HCT116 (cell line): ENCODE measurements at regions not wholly inside any gene's neighbourhood (a gene's known extent, or its start where the extent isn't known, plus 50 kb on each side); places are given as distances from the start of the nearest gene placed in this dataset.

Experiments
- ATAC-seq: fragments of 200-7000 bp; cut with Tn5 transposase; 2 replicates; pipeline ENCODE4 v1.9.1; 2020; ENCODE audit warnings: mild to moderate bottlenecking, moderate library complexity
- BruUV-seq: library from RNA; stranded (reverse); fragments of 400-500 nt; replicated peaks from 2 replicates; lab custom pipeline; 2021; lab: Mats Ljungman, UMichigan
- CTCF ChIA-PET: fragments of 300-600 bp; sonication (Branson Sonifier 250); formaldehyde crosslinking; loops from one replicate; lab custom pipeline; 2021; ENCODE audit warnings: antibody characterized with exemption; lab: Charles Lee
- POLR2A ChIA-PET: fragments of 300-600, 350-600 bp; sonication (Branson Sonifier 250); formaldehyde crosslinking; loops from one replicate; lab custom pipeline; 2021; ENCODE audit warnings: antibody characterized with exemption; lab: Charles Lee
- RAD21 ChIA-PET, 2 experiments: fragments of 300-600 bp; sonication (Branson Sonifier 250); formaldehyde crosslinking; loops; one replicate each; lab custom pipeline; 2023; ENCODE audit warnings: low total read pairs in 2 of 2; ENCODE audit not compliant: uncharacterized antibody in 2 of 2, unreplicated experiment in 2 of 2, low non-redundant PET in 1 of 2; lab: Charles Lee
- DNase-seq: peaks from one replicate; pipeline ENCODE4 v3.0.0-alpha.2; 2010; ENCODE audit warnings: low read depth, low spot score
- H2AFZ ChIP-seq: fragments of 200-600 bp; shearing (Covaris generic), sonication (generic); 2 replicates; pipeline ENCODE4 v1.6.1; 2017; ENCODE audit warnings: low read depth, mixed run types, mixed read lengths, antibody characterized with exemption, low read length; ENCODE audit not compliant: poor library complexity, severe bottlenecking
- H3K27ac ChIP-seq: 2 replicates; pipeline ENCODE4 v1.5.1; 2012; ENCODE audit warnings: low read depth, low read length
- H3K27me3 ChIP-seq: fragments of 200-600 bp; sonication (generic); 2 replicates; pipeline ENCODE4 v1.6.1; 2016; ENCODE audit warnings: mixed run types, low read length, mixed read lengths; ENCODE audit not compliant: insufficient read depth
- H3K36me3 ChIP-seq, 2 experiments: fragments of 200-500 bp in 1 of 2; fragments of 200-600 bp in 1 of 2; sonication (Bioruptor generic) in 1 of 2; sonication (generic) in 1 of 2; 2 replicates each; pipeline versions ENCODE4 v1.5.1 to v1.6.1; 2014 to 2016; ENCODE audit warnings: low read length in 2 of 2, inconsistent platforms in 1 of 2, mixed read lengths in 1 of 2, mixed run types in 1 of 2; ENCODE audit not compliant: insufficient read depth in 2 of 2, control insufficient read depth in 1 of 2
- H3K4me1 ChIP-seq, 2 experiments: fragments of 200-600 bp in 1 of 2; sonication (generic) in 1 of 2; 2 replicates each; pipeline versions ENCODE4 v1.5.1 to v1.6.1; 2012 to 2017; ENCODE audit warnings: low read length in 2 of 2, inconsistent platforms in 1 of 2, mild to moderate bottlenecking in 1 of 2, mixed read lengths in 1 of 2, mixed run types in 1 of 2, moderate library complexity in 1 of 2; ENCODE audit not compliant: insufficient read depth in 2 of 2, control insufficient read depth in 1 of 2
- H3K4me2 ChIP-seq: fragments of 200-600 bp; sonication (generic); 2 replicates; pipeline ENCODE4 v1.6.1; 2017; ENCODE audit warnings: mixed run types, low read length, mixed read lengths
- H3K4me3 ChIP-seq, 2 experiments: fragments of 200-600 bp in 1 of 2; sonication (generic) in 1 of 2; replicated peaks in 1 of 2; 2 replicates each; pipeline ENCODE4 v1.5.1; 2011 to 2016; ENCODE audit warnings: low read length in 2 of 2, control low read depth in 1 of 2, low read depth in 1 of 2, mild to moderate bottlenecking in 1 of 2, mixed read lengths in 1 of 2, mixed run types in 1 of 2
- H3K79me2 ChIP-seq: fragments of 200-600 bp; sonication (generic); 2 replicates; pipeline ENCODE4 v1.6.1; 2017; ENCODE audit warnings: mild to moderate bottlenecking, mixed run types, low read length, moderate library complexity, mixed read lengths; ENCODE audit not compliant: insufficient read depth
- H3K9ac ChIP-seq: fragments of 200-600 bp; sonication (generic); 2 replicates; pipeline ENCODE4 v1.6.1; 2016; ENCODE audit warnings: low read length, mixed read lengths
- H3K9me2 ChIP-seq: fragments of 200-600 bp; sonication (generic), shearing (Covaris generic); 2 replicates; pipeline ENCODE4 v1.6.1; 2017; ENCODE audit warnings: mixed run types, mild to moderate bottlenecking, moderate library complexity; ENCODE audit not compliant: insufficient read depth
- H3K9me3 ChIP-seq, 2 experiments: fragments of 200-500 bp in 1 of 2; fragments of 200-600 bp in 1 of 2; sonication (Bioruptor generic) in 1 of 2; sonication (generic) in 1 of 2; 2 replicates each; pipeline ENCODE4 v1.6.1; 2014 to 2017; ENCODE audit warnings: low read length in 2 of 2, mixed read lengths in 2 of 2, inconsistent platforms in 1 of 2, low read depth in 1 of 2, mild to moderate bottlenecking in 1 of 2, mixed run types in 1 of 2, moderate library complexity in 1 of 2; ENCODE audit not compliant: control insufficient read depth in 1 of 2, insufficient read depth in 1 of 2
- H4K20me1 ChIP-seq: fragments of 200-600 bp; sonication (generic), shearing (Covaris generic); 2 replicates; pipeline ENCODE4 v1.6.1; 2017; ENCODE audit warnings: mixed run types, mild to moderate bottlenecking, moderate library complexity; ENCODE audit not compliant: insufficient read depth
- ELF1 ChIP-seq: IDR thresholded peaks from 2 replicates; pipeline ENCODE4 v1.6.1; 2012; ENCODE audit warnings: low read depth, borderline replicate concordance
- POLR2AphosphoS5 ChIP-seq: IDR thresholded peaks from 2 replicates; pipeline ENCODE4 v1.6.1; 2011; ENCODE audit warnings: mild to moderate bottlenecking, low read depth, low read length, moderate library complexity
- REST ChIP-seq: IDR thresholded peaks from 2 replicates; pipeline ENCODE4 v1.6.1; 2012; ENCODE audit warnings: low read depth
- intact Hi-C: fragments of 100-400 bp; cut with micrococcal nuclease; formaldehyde crosslinking; loops from 2 replicates; pipeline ENCODE4 v1.10.0; 2022

DNA sequence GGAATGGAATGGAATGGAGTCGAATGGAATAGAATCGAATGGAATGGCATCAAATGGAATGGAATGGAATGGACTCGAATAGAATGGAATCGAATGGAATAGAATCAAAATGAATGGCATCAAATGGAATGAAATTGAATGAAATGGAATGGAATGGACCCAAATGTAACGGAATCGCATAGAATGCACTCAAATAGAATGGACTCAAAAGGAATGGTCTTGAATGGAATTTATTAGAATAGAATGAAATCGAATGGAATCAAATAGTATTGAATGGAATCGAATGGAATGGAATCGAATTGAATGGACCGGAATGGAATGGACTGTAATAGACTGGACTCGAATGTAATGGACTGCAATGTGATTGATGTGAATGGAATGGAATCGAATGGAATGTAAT is 501.4 kb upstream of the WSB1 start:
- Histone ChIP-seq H3K9ac (no peak overlapping the region), H3K27ac (no peak overlapping the region), H4K20me1 (no peaks in the 10 kb centered on the region), H3K9me3 (peaks cover 46 to 84% of the 10 kb centered on the region in 2 experiments; a peak in 3 of 4 replicates), H3K4me2 (no peak overlapping the region), H3K79me2 (no peaks in the 10 kb centered on the region), H3K27me3 (no peaks in the 10 kb centered on the region), H3K36me3 (no peaks in the 10 kb centered on the region), H3K4me1 (no peaks in the 10 kb centered on the region), H2AFZ (no peak overlapping the region), H3K4me3 (no peak overlapping the region), H3K9me2 (no peaks in the 10 kb centered on the region)
- no TSS peak for BruUV-seq
- TF ChIP-seq POLR2AphosphoS5: no peak
- TF ChIP-seq REST: no peak
- CTCF ChIA-PET: no interaction called here
- no peak for ATAC-seq
- no peak for DNase-seq
- intact Hi-C loops: no loop called here
- RAD21 ChIA-PET: no interaction called here
- POLR2A ChIA-PET: no interaction called here

- no peak overlapping the region for H3K9ac ChIP-seq
- H2AFZ ChIP-seq: no peak overlapping the region
- intact Hi-C loops: loop anchor here (10.0 kb wide), 1 partner anchor 52 kb away; no protein-coding TSS in a partner anchor
- no TSS peak for BruUV-seq
- ChIA-PET POLR2A (no interaction called here), CTCF (no interaction called here)
- no peak overlapping the region for H3K4me3 ChIP-seq
- no peaks in the 10 kb centered on the region for H3K4me1 ChIP-seq
- H3K9me2 ChIP-seq: no peaks in the 10 kb centered on the region
- H3K27ac ChIP-seq: no peak overlapping the region
- H4K20me1 ChIP-seq: no peaks in the 10 kb centered on the region
- DNase-seq (no peak), ATAC-seq (no peak)
- peaks cover 62 to 75% of the 10 kb centered on the region in 2 experiments; a peak in 3 of 4 replicates for H3K9me3 ChIP-seq
- no peaks in the 10 kb centered on the region for H3K36me3 ChIP-seq
- no peaks in the 10 kb centered on the region for H3K79me2 ChIP-seq
- H3K4me2 ChIP-seq: no peak overlapping the region
- TF ChIP-seq ELF1: no peak
- no peak for TF ChIP-seq REST
- TF ChIP-seq, all 23 proteins: peak for 0
- RAD21 ChIA-PET: no interaction called here
- no peaks in the 10 kb centered on the region for H3K27me3 ChIP-seq
Observed at GRCh38 chr17:26807024-26807423, 486.9 kb upstream of the WSB1 start.
